Adrenal gland (tissue), 9 donors: ENCODE measurements at regions not wholly inside any gene's neighbourhood (a gene's known extent, or its start where the extent isn't known, plus 50 kb on each side); places are given as distances from the start of the nearest gene placed in this dataset.

Source experiments
- DNase-seq, 7 donors: peaks; one replicate each; pipeline ENCODE4 v3.0.0-alpha.2; 2019 to 2020
- H3K27ac ChIP-seq, 5 donors: fragments of 200-600 bp; sonication (generic) in 4 of 5; 1 replicate in 3 of 5; 2 replicates in 2 of 5; pipeline versions ENCODE4 v1.5.1 to v1.8.0; 2016 to 2020; ENCODE audit warnings: mild to moderate bottlenecking in 1 of 5
- H3K27me3 ChIP-seq: fragments of 200-600 bp; 2 replicates; pipeline ENCODE4 v1.8.0; 2021
- H3K36me3 ChIP-seq, 2 donors: fragments of 200-600 bp; replicated peaks in 1 of 2; 1 replicate in 1 of 2; 2 replicates in 1 of 2; pipeline versions ENCODE4 v1.5.1 to v1.8.0; 2018 to 2022
- H3K4me1 ChIP-seq, 2 donors: fragments of 200-600 bp; replicated peaks in 1 of 2; 1 replicate in 1 of 2; 2 replicates in 1 of 2; pipeline versions ENCODE4 v1.5.1 to v1.8.0; 2018 to 2021
- H3K4me3 ChIP-seq, 4 donors: fragments of 200-600 bp; sonication (generic) in 3 of 4; one replicate each; pipeline ENCODE4 v1.5.1; 2016 to 2018
- H3K9me3 ChIP-seq, 3 donors: fragments of 200-600 bp; sonication (generic) in 1 of 3; replicated peaks in 1 of 3; 1 replicate in 2 of 3; 2 replicates in 1 of 3; pipeline versions ENCODE4 v1.5.1 to v1.8.0; 2016 to 2021
- POLR2A ChIP-seq, 2 donors: fragments of 450-650 bp; IDR thresholded peaks; one replicate each; pipeline ENCODE4 v1.6.1; 2017; ENCODE audit warnings: antibody characterized with exemption in 2 of 2, mild to moderate bottlenecking in 2 of 2, moderate library complexity in 1 of 2
- WGBS, 4 donors: extraction: QIAGEN DNeasy Blood & Tissue Kit in 2 of 4; methylation state at CpG; one replicate each; pipeline versions ENCODE4 v1.1.5 to v1.1.7; 2013 to 2017; 5-methylcytosine and 5-hydroxymethylcytosine counted together
- intact Hi-C, 2 donors: fragments of 100-400 bp; cut with DNase I; formaldehyde crosslinking; loops; one replicate each; pipeline versions ENCODE4 v1.14.1 to v1.15.0; 2022 to 2023
- TF ChIP-seq, protein P1 (sequence below), 6 experiments: fragments of 450-650 bp in 4 of 6; fragments of 200-600 bp in 2 of 6; sonication (generic) in 1 of 6; IDR thresholded peaks; 1 replicate in 5 of 6; 2 replicates in 1 of 6; pipeline versions ENCODE4 v1.5.1 to v1.8.0; 2016 to 2021; ENCODE audit warnings: antibody characterized with exemption in 6 of 6, mild to moderate bottlenecking in 2 of 6, moderate library complexity in 1 of 6
- donor health status: healthy with polysubstance abuse.
- donor health status: Bipolar disorder and iron deficiency.
- donor health status: DM: yes; HTN: yes; CAD: no.
- donor health status: DM: no; HTN: no; CAD: no.
- donor health status: DM: no; HTN: no; CAD: no.

DNA sequence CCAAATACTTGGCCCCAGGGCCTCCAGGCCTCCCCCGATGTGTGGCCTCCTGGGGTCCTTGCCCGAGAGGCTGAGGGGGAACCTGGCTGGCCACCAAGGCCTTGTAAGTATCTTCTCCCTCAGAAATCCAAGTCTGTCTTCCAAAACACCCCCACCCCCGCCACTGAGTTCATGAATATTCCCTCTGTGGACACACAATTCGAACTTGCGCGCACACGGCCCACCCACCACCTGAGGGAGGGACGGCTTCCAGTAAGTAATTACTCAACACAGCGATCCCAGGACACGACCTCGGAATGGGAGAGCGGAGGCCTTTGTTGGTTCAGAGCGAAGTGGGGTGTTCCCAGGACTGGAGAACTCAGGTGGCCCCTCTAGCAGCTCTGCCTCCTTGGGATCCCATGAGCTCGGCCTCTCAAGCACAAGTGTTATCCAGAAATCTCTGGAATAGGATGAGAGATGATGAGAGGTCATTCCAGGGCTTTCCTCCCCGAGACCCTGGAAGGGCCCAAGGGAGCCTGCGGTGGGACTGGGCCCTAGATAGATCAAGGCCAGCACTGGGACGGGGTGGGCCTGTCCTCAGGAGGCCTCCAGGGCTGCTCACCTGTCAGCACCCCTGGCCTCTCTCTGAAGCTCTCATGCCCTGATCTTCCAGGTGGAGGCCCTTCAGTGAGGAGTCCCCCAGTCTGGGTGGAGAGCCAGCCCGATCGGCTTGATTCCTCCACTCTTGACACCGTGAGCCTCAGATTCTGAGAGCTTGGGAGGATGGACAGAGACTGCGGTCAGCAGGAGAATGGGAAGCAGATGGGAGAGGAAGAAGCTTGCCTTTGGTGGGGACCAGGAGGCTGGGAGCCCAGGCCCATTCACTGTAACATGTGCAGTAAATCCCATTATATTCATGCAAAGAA is 219.0 kb upstream of the RTL1 start:
- Histone ChIP-seq H3K27ac (no peak overlapping the region), H3K36me3 (no peaks in the 10 kb centered on the region), H3K9me3 (no peaks in the 10 kb centered on the region), H3K4me3 (no peak overlapping the region), H3K27me3 (peaks cover 5% of the 10 kb centered on the region), H3K4me1 (no peaks in the 10 kb centered on the region)
- DNase-seq, result peak in 3 of 7 donors; percentile 5 to 43 (median 10)
- intact Hi-C loops, result no loop called here
- 89 to 94% (median 92%) methylated on average over 17 to 21 of the region's 21 CpGs for WGBS, 4 donors
- TF ChIP-seq, protein P1, sequence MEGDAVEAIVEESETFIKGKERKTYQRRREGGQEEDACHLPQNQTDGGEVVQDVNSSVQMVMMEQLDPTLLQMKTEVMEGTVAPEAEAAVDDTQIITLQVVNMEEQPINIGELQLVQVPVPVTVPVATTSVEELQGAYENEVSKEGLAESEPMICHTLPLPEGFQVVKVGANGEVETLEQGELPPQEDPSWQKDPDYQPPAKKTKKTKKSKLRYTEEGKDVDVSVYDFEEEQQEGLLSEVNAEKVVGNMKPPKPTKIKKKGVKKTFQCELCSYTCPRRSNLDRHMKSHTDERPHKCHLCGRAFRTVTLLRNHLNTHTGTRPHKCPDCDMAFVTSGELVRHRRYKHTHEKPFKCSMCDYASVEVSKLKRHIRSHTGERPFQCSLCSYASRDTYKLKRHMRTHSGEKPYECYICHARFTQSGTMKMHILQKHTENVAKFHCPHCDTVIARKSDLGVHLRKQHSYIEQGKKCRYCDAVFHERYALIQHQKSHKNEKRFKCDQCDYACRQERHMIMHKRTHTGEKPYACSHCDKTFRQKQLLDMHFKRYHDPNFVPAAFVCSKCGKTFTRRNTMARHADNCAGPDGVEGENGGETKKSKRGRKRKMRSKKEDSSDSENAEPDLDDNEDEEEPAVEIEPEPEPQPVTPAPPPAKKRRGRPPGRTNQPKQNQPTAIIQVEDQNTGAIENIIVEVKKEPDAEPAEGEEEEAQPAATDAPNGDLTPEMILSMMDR (IDR thresholded peaks at IDR 0.05), result no peak
- TF ChIP-seq POLR2A (IDR thresholded peaks at IDR 0.05), result no peak

DNA sequence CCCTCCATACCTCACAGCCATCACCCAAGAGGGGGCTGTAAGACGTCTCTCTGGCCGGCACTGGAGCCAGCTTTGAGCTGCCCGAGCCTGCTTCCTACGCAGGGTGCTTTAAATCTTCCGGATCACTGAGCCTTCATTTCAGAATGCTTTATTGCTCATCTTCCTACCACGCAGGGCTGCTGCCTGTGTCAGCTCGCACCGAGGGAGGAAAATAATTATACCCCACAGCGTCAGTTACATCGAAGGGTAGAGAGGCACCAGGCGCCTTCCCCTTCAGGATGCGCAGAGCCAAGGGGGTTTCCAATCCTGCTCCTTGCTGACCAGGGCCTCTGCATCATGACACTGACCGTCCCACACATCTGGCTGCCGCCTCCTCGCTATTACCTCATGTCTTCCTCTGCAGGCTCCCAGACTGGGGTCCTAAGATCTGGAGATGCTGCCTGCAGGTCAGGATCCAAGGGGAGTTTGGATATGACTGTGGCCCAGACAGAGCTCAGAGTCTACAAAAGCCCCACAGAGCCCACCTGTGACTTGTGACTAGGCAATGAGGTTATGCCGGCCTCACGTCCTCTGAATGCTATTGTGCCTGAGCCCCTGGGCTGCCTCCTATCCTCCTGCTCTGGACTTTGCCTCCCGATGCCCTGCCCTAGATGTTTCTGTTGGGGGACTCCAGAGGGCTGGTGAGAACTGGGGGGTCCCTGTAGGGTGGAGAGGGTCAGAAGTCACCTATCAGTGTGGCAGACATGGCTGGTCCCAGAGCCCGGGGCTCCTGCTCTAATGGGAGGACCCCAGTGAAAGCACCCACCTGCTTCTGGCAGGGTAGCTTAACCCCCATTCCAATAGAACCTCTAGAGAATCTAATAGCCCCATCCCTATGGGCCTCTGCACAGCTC is 220.3 kb upstream of the RTL1 start:
- DNase-seq, result peak in 3 of 7 donors; percentile 9 to 39 (median 14)
- TF ChIP-seq, protein P1 (IDR thresholded peaks at IDR 0.05), result no peak
- no peak for TF ChIP-seq POLR2A (IDR thresholded peaks at IDR 0.05)
- Histone ChIP-seq H3K36me3 (no peaks in the 10 kb centered on the region), H3K27ac (no peak overlapping the region), H3K9me3 (no peaks in the 10 kb centered on the region), H3K4me1 (no peaks in the 10 kb centered on the region), H3K4me3 (no peak overlapping the region), H3K27me3 (peaks cover 5% of the 10 kb centered on the region)
- intact Hi-C loops, result no loop called here
- 82 to 86% (median 85%) methylated on average over 17 to 19 of the region's 19 CpGs for WGBS, 4 donors

DNA sequence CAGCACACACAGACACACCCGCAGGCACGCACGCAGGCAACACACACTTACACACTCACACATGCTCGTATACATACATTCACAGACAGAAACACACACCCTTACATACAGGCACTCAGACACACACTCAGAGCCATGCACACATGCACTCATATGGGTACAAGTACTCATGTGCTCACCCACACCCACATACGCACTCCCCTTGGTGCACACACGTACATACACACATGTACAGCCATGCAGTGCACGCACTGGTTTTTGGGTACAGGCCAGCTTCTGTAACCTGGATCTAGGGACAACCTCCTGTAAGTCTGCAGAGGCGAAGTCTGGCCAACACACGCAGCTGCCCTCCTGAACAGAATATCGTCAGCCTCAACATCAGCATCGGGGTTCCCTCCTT is 221.3 kb upstream of the RTL1 start:
- Histone ChIP-seq H3K9me3 (no peaks in the 10 kb centered on the region), H3K4me1 (no peaks in the 10 kb centered on the region), H3K27me3 (peaks cover 5% of the 10 kb centered on the region), H3K27ac (no peak overlapping the region), H3K36me3 (no peaks in the 10 kb centered on the region), H3K4me3 (no peak overlapping the region)
- DNase-seq, result peak in 2 of 7 donors; percentile 5 to 50
- intact Hi-C loops, result no loop called here
- WGBS, 4 donors, result 81 to 96% (median 86%) methylated on average over 10 to 11 of the region's 11 CpGs
- TF ChIP-seq, protein P1 (IDR thresholded peaks at IDR 0.05), result no peak
- TF ChIP-seq POLR2A (IDR thresholded peaks at IDR 0.05), result no peak

DNA sequence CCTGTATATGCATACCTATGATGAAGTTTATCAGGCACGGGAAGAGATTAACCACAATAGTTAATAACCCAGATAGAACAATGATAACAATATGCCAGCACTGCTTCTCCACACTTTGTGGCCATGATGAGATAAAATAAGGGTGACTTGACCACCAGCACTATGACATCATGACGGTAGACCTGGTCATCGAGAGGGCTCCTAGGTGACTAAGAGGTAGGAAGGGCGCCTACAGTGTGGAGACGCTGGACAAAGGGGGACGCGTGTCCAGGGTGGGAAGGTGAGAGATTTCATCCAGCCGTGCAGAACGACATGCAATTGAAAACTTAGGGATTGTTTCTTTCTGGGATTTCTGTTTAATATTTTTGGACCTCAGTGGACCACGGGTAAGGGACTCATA is 221.8 kb upstream of the RTL1 start:
- H3K4me1 ChIP-seq, result no peaks in the 10 kb centered on the region
- peaks cover 5% of the 10 kb centered on the region for H3K27me3 ChIP-seq
- no peak for TF ChIP-seq POLR2A (IDR thresholded peaks at IDR 0.05)
- 91 to 95% (median 94%) methylated on average over 10 of the region's 10 CpGs for WGBS, 4 donors
- no peak overlapping the region for H3K4me3 ChIP-seq
- H3K27ac ChIP-seq, result no peak overlapping the region
- no peaks in the 10 kb centered on the region for H3K9me3 ChIP-seq
- intact Hi-C loops, result no loop called here
- DNase-seq, result peak in 2 of 7 donors; percentile 14 to 42
- no peaks in the 10 kb centered on the region for H3K36me3 ChIP-seq
